Activated CD4-positive, alpha-beta T cell treated with anti-CD3 and anti-CD28 coated beads, Interleukin-2, Interleukin-4, amounts not matched to agents 100 ng/mL and 50 ng/mL, durations not matched to agents 16 hours and 8 hours (primary cell): ENCODE measurements at regions not wholly inside any gene's neighbourhood (a gene's known extent, or its start where the extent isn't known, plus 50 kb on each side); places are given as distances from the start of the nearest gene placed in this dataset.
A peak's percentile ranks its signal among the peaks of the same experiment; 100 is the strongest.

ENCODE experiments used
- DNase-seq: peaks from one replicate; pipeline ENCODE4 v3.0.0-alpha.2; 2020; ENCODE audit warnings: low spot score

- DNase-seq: no peak
Observed at GRCh38 chr20:20877079-20877478, 164.6 kb upstream of the RALGAPA2 start.

GRCh38 chr20:20875716-20876115 lies 163.3 kb upstream of the RALGAPA2 start:
- DNase-seq: no peak

DNA sequence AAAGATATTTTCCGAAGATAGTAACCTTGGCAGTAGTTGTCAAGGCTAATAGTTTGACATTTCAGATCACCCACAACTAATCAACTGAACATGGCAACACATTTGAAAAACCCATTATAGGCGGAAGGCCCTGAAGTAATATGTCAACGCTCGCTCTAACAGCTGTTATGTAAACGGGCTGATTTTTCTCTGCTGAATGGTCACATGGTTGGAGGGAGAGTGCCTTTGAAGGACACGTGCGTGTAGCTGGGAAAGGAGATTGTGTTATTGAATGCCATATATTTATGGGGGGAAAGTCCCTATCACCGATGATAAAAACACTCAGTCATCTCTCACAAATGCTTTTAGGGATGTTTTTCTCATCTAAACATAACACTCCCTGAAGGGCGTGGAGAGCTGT lies 160.0 kb upstream of the RALGAPA2 start:
- DNase-seq: no peak

DNA sequence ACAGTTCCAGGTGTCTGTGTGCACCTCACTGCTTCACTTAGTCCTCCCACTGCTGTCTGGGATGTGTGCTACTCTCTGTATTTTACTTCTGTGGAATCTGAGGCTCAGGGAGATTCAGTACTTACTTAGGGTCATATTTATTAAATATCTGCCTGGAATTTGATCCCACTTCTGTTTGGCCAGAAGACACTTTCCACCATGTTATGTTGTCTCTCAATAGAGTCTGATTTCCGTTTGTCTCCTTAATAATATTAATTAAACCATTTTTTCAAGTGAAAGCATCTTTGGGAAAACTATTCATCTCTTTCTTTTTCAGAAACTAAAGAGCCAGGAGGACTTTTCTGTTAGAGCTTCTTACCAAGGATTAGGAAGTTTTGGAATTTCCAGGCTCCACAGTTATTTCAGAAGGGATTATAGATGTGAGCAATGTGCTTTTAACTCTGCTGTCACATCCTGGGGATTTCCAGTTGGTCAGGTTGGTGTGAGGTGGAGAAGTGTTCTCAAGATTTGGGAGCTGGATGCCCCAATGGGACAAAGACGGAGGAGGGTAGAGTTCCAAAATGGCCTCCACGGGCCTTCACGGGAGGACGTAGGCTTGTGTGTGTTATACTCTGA lies 156.8 kb upstream of the RALGAPA2 start:
- DNase-seq: no peak

- DNase-seq: no peak
Observed at GRCh38 chr20:20864351-20865096, 152.1 kb upstream of the RALGAPA2 start.

DNA sequence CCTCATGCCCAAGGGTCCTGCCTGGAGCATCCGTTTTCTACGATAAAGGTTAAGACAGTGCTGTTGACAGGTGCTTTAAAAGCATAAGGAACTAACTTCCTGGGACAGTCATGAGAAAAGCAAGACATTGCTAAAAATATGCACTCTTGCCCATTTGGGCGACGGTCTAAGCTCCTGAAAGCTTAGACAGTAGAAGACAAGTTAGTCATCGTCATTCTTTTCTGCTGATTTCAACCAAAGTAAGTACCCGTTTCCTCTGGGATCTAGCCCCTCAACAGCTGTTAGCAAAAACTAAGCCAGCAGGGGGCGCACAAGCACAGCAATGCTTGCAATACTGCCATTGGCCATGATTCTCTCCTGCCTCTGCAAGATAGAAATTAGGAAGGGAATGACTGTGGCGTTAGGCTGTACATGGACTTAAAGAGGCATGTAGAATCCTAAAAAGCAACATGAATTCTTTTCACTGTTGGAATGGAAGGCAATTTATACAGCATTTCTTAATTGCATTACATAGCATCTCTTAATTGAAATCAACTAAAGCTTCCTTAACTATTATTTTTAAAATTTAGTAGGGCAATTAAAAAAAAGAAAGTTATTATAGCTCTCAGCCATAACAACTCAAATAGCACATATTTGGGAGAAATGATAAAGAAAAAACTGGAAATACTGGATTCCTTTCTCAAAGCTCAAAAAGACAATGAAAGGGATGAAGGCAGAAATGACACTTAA lies 147.8 kb upstream of the RALGAPA2 start:
- DNase-seq: peak; percentile 86

GRCh38 chr20:20859510-20859909 lies 147.1 kb upstream of the RALGAPA2 start:
- no peak for DNase-seq

GRCh38 chr20:20856956-20857355 lies 144.5 kb upstream of the RALGAPA2 start:
- no peak for DNase-seq

- DNase-seq: no peak
Observed at GRCh38 chr20:20856306-20856705, 143.9 kb upstream of the RALGAPA2 start.

GRCh38 chr20:20851385-20851784 lies 138.9 kb upstream of the RALGAPA2 start:
- no peak for DNase-seq

DNA sequence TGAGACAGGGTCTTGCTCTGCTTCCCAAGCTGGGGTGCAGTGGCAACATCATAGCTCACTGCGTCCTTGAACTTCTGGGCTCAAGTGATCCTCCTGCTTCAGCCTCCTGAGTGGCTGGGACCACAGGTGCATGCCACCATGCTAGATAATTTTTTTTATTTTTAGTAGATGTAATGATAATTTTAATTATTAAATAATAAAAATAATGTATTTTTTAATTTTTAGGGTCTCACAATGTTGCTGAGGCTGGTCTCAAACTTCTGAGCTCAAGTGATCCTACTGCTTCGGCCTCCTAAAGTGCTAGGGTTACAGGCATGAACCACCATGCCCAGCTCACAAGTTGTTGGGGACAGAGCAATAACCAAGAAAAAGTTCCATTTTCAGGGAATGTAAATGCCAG lies 138.0 kb upstream of the RALGAPA2 start:
- no peak for DNase-seq

DNA sequence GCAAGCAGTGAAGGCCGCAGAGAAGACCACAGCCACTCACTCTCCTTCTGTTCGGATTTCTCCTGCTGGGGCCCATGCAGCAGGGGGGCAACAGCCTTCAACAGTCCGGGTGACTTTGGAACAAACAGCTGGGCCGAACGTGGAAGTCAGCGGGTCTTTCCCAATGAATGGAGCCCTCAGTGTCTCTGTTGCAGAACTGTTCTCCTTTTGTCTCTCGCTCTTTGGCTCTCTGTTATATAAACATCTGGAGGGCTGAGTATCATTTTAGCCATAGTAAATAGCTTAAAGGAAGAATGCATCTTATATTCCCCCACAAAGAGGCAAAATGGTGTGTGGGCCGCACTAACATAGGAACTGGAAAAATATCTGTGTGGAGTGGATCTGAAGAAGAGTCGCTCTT lies 136.7 kb upstream of the RALGAPA2 start:
- DNase-seq: no peak

- DNase-seq: no peak
Observed at GRCh38 chr20:20847814-20848213, 135.4 kb upstream of the RALGAPA2 start.

DNA sequence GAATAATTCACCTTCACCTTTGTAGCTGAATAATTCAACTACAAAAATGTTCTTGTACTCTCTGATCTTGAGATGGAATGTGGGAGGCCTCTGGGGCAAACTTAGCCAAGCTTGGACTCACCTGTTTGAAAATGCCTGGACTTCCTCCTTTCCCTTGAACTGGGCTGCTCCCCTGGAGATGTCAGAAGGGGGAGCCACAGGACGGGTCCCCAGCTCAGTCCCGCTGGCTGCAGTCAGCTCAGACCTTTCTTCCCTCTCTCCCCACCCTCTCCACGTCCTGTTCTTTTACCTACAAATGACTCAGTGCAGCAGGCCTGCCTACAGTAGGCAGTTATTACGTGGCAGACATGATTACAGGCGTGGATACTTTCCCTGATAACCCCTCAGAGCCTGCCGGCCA lies 131.5 kb upstream of the RALGAPA2 start:
- DNase-seq: no peak

DNA sequence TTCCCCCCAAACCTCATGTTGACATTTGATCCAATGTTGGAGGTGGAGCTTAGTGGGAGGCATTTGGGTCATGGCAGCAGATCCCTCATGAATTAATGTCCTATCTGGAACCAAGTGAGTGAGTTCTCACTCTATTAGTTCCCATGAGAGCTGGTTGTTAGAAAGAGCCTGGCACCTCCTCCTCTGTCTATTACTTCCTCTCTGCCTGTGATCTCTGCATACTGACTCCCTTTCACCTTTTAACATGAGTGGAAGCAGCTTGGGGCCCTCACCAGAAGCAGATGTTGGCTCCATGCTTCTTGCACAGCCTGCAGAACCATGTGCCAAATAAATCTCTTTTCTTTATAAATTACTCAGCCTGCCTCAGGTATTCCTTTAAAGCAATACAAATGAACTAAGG lies 127.3 kb upstream of the RALGAPA2 start:
- DNase-seq: no peak

GRCh38 chr20:20837574-20838021 lies 125.2 kb upstream of the RALGAPA2 start:
- DNase-seq: peak; percentile 45

GRCh38 chr20:20836836-20837235 lies 124.4 kb upstream of the RALGAPA2 start:
- no peak for DNase-seq

DNA sequence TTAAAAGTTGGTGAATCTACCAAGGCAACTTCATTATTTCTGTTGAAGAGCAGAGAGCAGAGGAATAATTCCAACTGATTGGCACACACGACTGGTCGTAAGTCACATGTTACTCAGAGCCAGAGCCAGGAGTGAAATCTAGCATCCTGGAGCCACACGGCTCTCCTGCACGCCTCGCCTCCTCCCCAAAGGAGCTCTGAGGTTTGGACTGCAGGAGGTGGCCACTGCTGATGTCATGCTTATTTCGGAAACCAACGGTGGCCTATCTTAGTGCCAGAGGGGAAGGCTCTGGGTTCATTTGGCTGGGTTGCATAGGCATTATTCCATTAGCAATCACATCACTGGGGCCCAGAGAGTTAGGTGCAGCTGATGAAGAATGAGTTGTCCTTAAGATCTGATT lies 123.5 kb upstream of the RALGAPA2 start:
- DNase-seq: no peak

DNA sequence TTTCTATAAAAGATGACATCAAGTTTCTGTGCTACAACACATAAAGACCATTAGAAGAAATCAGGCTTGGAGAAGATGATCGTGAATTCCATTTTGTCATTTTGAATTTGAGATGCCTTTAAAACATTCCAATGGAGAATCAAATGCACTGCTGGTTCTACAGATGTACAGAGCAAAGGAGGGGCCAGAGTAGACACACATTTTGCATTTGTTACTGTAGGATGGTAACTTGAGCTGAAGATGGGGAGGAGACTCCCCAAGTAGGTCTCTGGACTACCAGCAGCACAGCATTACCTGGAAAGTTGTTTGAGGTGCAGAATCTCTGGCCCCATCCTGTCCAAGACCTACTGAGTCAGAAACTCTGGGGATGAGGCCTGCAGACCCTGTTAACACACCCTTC lies 121.6 kb upstream of the RALGAPA2 start:
- no peak for DNase-seq

DNA sequence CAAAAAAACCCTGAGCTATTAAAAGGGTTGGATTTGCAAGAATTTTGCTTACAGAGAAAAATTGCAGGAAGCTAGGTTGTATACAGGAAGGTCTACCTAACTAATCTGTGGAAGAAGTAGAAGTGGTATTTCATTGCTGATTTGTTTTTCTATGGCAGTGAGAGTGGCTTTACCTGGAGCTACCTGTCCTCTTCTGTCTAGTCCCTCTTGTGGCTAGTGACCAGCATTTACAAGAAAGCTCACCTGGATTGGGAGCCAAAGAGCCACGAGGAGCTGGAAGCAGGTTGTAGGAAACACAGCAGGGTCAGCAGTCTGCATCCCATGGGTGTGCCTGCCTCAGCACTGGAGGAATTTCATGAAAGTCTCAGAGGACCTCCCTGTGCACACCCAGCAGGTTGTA lies 120.3 kb upstream of the RALGAPA2 start:
- DNase-seq: no peak

DNA sequence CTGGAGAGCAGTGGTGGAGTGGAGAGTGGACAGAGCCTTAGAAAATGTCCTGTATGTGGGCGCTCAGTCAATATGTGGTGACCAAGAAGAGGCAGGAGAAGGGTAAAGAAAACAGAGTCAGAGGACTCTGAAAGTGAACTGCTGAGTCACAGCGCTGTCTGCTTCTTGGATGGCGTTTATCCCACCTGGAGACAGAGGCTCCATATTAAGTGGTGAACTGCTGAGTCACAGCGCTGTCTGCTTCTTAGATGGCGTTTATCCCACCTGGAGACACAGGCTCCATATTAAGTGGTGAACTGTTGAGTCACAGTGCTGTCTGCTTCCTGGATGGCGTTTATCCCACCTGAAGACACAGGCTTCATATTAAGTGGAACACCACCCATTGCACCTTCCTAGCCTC lies 119.3 kb upstream of the RALGAPA2 start:
- DNase-seq: no peak

- DNase-seq: no peak
Observed at GRCh38 chr20:20829681-20830080, 117.2 kb upstream of the RALGAPA2 start.

DNA sequence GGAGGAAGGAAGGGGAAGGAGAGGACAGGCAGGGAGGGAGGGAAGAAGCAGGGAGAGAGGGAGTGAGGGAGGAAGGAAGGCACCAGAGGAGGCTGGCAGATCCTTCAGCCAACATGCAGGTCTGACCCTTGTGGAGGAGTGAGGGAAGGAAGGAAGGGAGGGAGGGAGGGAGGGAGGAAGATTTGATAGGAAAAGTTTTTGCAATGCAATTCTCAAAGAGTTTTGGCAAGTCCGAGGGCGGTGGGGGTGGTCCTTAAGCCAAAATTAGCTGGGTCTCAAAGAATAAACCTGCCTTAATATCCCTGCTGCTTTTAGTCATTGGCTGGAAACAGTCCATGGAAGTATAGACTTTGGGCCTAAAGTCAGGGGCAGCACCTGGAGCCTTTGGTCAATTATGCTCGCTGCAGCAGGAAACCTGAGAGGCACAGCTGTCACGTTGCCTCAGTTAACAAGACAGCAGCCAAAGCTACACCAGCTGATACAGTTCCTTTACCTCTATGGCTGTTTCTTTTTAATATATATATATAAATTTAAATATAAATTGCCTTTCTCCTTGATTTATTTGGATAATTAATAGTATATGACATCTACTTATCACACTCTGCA lies 115.7 kb upstream of the RALGAPA2 start:
- DNase-seq: no peak
